HAP-1 (cell line): ENCODE measurements at regions not wholly inside any gene's neighbourhood (a gene's known extent, or its start where the extent isn't known, plus 50 kb on each side); places are given as distances from the start of the nearest gene placed in this dataset.

Experiments
- DNase-seq, 2 experiments: peaks; one replicate each; pipeline ENCODE4 v3.0.0-alpha.2; 2016 to 2020; ENCODE audit warnings: low spot score in 2 of 2
- H3K27me3 ChIP-seq: fragments of 250-450 bp; sonication (Bioruptor Pico); 2 replicates; pipeline ENCODE4 v1.5.1; 2020; ENCODE audit warnings: low read depth, mild to moderate bottlenecking, moderate library complexity
- H3K36me3 ChIP-seq: fragments of 250-450 bp; sonication (Bioruptor Pico); replicated peaks from 2 replicates; pipeline ENCODE4 v1.5.1; 2020; ENCODE audit warnings: mild to moderate bottlenecking
- H3K4me1 ChIP-seq: fragments of 250-450 bp; sonication (Bioruptor Pico); 2 replicates; pipeline ENCODE4 v1.5.1; 2020; ENCODE audit warnings: mild to moderate bottlenecking
- H3K4me3 ChIP-seq: fragments of 250-450 bp; sonication (Bioruptor Pico); 2 replicates; pipeline ENCODE4 v1.5.1; 2020; ENCODE audit warnings: mild to moderate bottlenecking, moderate library complexity
- H3K9me3 ChIP-seq: fragments of 250-450 bp; sonication (Bioruptor Pico); 2 replicates; pipeline ENCODE4 v1.5.1; 2020; ENCODE audit warnings: mild to moderate bottlenecking, moderate library complexity
- in situ Hi-C: fragments of 300-500 bp; cut with MboI; formaldehyde crosslinking; loops from 3 replicates; pipeline ENCODE4 v1.14.3; 2020; ENCODE audit warnings: low sequenced_read_pairs, inconsistent platforms, mixed read lengths

DNA sequence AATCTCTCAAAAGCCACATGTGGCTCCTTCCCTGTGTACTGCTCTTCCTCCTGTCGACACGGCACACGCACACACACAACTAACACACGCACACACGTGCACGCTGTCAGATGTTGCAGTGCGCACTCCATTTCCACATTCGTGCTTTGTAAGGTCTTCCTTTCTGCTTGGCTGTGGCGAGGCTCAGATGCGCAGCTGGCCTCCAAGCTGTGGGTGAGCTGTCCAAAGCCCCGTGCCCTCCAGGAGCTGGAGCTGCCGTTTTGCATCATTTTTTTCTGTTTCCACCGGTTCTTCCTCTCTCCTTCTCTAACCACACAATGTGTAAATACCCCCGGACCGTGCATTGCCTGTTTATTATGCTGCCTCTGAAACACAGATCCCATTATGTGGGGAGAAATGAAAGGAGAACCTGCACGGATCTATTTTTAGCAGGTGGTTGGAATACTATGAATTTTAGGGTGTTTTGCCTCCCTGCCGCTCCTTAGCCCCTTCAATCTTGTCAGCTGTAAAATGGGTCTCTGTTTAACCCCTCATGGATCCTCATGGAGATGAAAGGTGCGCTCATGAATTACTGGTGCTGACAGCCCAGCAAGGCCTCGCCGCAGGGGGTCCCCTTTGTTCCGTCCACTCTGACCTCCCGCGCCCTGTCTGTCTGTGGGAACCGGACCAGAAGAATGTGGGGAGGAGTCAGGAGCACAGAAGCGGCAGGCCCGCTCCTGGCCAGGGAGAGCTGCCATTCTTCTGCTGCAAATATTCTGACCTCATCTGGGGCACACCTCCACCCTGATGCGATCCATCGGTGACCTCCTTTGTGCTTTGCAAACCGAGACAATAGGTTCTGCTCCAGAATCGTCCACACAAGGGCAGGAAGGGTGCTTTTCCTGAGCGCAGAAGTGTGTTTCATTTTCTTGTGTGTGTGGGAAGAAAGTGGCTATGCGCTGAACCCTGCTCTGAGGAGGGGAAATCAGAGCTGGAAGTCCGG, 137.7 kb downstream of the SOX1 start:
- no peak overlapping the region for H3K4me3 ChIP-seq
- H3K27me3 ChIP-seq: peaks cover 24% of the 10 kb centered on the region

DNA sequence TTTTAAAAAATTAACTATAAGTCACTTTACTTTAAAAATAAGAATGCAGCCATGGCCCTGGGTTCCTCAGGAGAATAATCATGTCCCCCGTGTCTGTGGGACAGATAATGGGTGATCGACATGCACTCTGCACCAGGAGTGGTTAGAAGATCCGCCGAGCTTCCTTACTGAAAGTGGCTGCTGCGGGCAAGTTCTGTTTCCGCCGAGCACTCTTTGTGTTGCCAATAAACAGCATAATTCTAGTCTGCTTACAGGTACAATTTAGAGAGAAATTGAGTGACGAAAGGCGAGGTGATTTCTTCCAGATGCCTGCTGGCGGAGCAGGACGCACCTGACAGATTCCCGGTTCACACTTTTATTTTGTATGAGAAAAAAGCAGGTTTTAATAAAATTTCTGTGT, 139.0 kb downstream of the SOX1 start:
- Histone ChIP-seq H3K4me1 (no peaks in the 10 kb centered on the region), H3K36me3 (no peaks in the 10 kb centered on the region), H3K4me3 (no peak overlapping the region), H3K27me3 (peaks cover 24% of the 10 kb centered on the region), H3K9me3 (no peaks in the 10 kb centered on the region)
- no peak for DNase-seq
- in situ Hi-C loops: no loop called here

More for the DNA sequence above, 137.7 kb downstream of the SOX1 start:
- DNase-seq: no peak
- in situ Hi-C loops: no loop called here
- Histone ChIP-seq H3K4me1 (no peaks in the 10 kb centered on the region), H3K36me3 (no peaks in the 10 kb centered on the region), H3K9me3 (no peaks in the 10 kb centered on the region)

DNA sequence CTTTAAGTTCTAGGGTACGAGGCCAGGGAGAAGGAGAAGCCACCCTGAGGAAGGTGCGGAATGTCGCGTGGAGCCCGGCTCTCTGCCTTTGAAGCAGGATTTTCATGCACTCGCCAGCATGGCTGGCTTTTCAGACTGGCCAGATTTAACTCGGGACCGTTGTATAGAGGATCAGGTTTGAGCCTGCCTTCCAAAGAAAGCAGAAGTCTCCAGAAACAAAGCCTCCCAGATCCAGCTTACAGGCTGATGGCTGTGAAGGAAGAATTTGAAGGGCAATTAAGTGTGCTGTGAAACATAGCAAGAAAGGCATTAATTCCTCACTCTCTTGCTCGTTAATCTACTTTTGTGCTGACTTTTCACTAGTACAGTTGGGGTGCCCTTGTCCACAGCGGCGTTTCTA, 140.2 kb downstream of the SOX1 start:
- H3K27me3 ChIP-seq: peaks cover 24% of the 10 kb centered on the region
- in situ Hi-C loops: no loop called here

DNA sequence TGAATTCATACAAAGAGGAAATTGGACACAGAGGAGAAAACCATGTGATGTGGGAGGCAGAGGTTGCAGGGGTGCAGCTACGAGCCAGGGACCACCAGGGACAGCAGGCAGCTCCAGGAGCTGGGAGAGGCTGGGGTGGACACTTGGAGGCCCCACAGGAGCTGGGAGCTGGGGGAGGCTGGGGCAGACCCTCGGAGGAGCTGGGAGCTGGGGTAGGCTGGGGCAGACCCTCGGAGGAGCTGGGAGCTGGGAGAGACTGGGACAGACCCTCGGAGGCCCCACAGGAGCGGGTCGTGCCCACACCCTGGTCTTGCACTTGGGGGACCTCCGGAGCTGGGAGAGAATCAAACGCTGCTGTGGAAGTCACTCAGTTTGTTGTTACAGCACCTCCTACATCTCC, 141.7 kb downstream of the SOX1 start:
- Histone ChIP-seq H3K9me3 (no peaks in the 10 kb centered on the region), H3K36me3 (no peaks in the 10 kb centered on the region), H3K4me3 (no peak overlapping the region), H3K27me3 (peaks cover 24% of the 10 kb centered on the region), H3K4me1 (no peaks in the 10 kb centered on the region)
- in situ Hi-C loops: no loop called here
- DNase-seq: no peak

More for the DNA sequence above, 140.2 kb downstream of the SOX1 start:
- DNase-seq: no peak
- Histone ChIP-seq H3K36me3 (no peaks in the 10 kb centered on the region), H3K4me1 (no peaks in the 10 kb centered on the region), H3K4me3 (no peak overlapping the region), H3K9me3 (no peaks in the 10 kb centered on the region)

DNA sequence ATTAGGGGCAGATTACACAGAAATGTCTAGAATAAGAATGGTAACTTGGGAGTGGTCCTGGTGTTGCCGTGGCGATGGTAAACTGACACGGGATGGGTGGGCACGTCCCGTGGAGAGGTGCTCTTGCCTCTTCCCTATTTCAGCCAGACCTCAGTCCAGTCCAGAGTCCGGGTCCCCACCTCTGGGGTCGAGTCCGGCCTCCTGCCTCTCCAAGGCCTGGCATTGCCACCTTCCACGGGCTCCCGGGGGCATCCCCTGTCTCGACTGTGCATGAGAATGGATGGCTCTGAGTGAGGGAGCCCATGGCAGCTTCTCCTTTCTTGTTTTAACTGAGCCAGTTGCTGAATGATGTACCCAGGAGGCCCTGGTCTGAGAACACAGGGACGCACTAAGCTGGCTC, 142.3 kb downstream of the SOX1 start:
- H3K4me3 ChIP-seq: no peak overlapping the region
- H3K27me3 ChIP-seq: peaks cover 24% of the 10 kb centered on the region
- no peak for DNase-seq
- in situ Hi-C loops: no loop called here
- no peaks in the 10 kb centered on the region for H3K36me3 ChIP-seq
- no peaks in the 10 kb centered on the region for H3K9me3 ChIP-seq
- no peaks in the 10 kb centered on the region for H3K4me1 ChIP-seq

DNA sequence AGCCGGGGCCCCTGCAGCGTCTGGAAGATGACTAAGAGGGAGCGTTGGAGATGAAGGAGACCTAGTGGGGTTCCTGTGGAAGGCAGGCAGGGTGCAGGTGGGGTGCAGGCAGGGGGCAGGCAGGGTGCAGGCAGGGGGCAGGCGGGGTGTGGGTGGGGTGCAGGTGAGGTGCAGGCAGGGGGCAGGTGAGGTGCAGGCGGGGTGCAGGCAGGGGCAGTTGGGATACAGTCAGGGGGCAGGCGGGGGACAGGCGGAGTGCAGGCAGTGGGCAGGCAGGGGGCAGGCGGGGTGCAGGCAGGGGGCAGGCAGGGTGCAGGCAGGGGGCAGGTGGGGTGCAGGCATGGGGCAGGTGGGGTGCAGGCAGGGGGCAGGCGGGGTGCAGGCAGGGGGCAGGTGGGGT, 142.8 kb downstream of the SOX1 start:
- peaks cover 23% of the 10 kb centered on the region for H3K27me3 ChIP-seq
- H3K4me1 ChIP-seq: no peaks in the 10 kb centered on the region
- in situ Hi-C loops: no loop called here

DNA sequence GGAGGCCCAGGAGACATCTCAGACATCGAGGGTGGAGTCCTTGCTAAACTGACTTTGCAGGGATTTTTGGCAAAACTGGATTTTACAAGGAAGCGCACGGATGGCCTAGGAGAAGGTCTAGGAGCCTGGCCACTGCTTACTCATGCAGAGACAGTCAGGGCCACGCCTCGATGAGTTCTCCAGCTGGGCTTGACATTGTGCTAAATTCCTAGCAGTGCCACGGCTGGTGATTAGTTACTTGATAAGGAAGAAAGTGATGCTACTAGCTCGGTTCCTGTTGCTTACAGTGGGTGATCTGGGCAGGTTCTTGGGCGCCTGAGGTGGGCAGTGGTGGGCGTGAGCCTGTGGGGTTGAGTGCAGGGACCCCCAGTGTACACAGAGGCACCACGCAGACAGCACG, 143.4 kb downstream of the SOX1 start:
- DNase-seq: no peak
- Histone ChIP-seq H3K27me3 (peaks cover 16% of the 10 kb centered on the region), H3K9me3 (no peaks in the 10 kb centered on the region), H3K4me3 (no peak overlapping the region), H3K4me1 (no peaks in the 10 kb centered on the region), H3K36me3 (no peaks in the 10 kb centered on the region)
- in situ Hi-C loops: no loop called here

More for the DNA sequence above, 142.8 kb downstream of the SOX1 start:
- no peak for DNase-seq
- Histone ChIP-seq H3K36me3 (no peaks in the 10 kb centered on the region), H3K9me3 (no peaks in the 10 kb centered on the region), H3K4me3 (no peak overlapping the region)

DNA sequence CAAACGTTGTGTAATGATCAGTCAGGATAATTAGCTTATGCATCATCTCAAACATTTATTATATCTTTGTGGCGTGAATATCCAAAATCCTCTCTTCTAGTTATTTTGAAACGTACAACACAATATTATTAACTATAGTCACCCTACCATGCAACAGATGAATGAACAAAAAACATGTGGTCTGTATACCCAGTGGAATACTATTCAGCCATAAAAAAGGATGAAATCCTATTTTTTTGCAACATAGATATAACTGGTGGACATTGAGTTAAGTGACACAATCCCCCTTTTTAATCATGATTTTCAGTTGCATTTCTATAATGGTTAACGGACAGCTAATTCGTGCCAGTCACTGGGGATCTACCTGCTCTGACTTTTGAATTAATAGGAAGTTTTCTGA, 145.6 kb downstream of the SOX1 start:
- Histone ChIP-seq H3K9me3 (no peaks in the 10 kb centered on the region), H3K36me3 (no peaks in the 10 kb centered on the region), H3K27me3 (no peaks in the 10 kb centered on the region), H3K4me1 (no peaks in the 10 kb centered on the region), H3K4me3 (no peak overlapping the region)
- in situ Hi-C loops: no loop called here
- no peak for DNase-seq

DNA sequence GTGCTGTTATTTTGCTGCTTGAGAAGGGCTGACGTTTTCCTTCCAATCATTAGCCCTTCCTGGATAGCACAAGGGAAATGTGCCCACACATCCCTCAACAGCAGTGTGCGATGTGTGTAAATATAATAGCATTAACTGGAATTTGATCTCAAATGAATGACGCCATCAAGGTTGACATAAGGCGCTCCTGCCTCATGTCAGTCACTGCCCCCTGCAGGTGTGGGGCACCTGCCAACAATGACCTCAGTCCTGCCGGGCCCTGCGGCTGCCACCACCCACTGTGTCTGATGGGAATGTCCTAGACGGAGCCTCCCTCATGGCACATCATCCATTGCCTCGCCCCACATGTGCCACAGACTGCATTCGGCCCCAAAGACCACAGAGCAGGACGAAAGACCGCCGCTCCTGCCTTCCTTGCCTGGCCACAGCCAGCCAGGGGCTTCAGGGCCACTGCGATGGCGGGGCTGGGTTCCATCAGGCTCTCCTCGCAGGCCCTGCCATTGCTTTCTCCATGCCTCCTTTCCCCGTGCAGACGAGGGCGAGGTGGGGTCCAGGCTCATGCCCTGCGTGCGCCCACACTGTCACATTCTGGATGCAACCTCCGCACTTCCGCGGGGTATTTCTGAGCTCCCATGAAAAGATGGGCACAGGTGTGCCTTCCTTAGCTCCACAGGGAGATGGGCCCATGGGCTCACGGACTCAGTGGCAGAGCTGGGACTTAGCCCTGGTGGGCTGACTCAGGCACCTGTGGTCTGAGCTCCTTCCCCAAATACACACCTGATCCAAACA, 146.7 kb downstream of the SOX1 start:
- Histone ChIP-seq H3K27me3 (no peaks in the 10 kb centered on the region), H3K9me3 (no peaks in the 10 kb centered on the region), H3K4me1 (no peaks in the 10 kb centered on the region), H3K36me3 (no peaks in the 10 kb centered on the region), H3K4me3 (no peak overlapping the region)
- no peak for DNase-seq
- in situ Hi-C loops: no loop called here

DNA sequence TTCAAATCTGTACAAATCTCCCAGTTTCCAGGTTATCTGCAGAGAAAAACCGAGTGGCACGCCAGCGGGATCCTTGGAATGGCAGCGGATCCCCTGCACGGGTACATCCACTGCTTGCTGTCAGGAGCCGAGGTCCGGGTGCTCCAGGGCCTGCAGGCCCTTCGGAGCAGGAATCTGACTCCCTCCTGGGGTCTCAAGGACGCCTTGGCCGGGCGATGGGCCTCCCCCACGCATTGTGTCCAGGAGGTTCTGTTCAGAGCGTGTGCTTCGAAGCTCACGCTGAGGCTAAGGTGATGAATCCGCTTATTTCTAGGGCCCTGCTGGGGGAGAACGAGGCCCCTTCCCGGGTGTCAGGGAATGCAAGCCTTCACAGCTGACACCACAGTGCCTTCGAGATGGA, 148.9 kb downstream of the SOX1 start:
- Histone ChIP-seq H3K4me3 (no peak overlapping the region), H3K27me3 (no peaks in the 10 kb centered on the region), H3K36me3 (no peaks in the 10 kb centered on the region), H3K4me1 (no peaks in the 10 kb centered on the region), H3K9me3 (no peaks in the 10 kb centered on the region)
- in situ Hi-C loops: no loop called here
- no peak for DNase-seq

DNA sequence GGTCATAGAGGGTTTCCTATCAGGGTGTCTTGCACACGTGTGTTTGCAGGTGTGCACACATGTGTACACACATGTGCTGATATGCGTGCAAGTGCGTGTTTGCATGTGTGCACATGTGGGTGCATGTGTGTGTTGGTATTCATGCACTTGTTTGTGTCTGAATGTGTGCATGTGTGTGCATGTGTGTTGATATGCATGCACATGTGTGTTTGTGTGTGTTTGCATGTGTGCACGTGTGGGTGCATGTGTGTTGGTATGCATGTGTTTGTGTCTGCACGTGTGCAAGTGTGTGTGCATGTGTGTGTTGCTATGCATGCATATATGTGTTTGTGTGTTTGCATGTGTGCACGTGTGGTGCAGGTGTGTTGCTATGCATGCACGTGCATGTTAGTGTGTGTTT, 150.5 kb downstream of the SOX1 start:
- H3K4me3 ChIP-seq: no peak overlapping the region
- H3K27me3 ChIP-seq: no peaks in the 10 kb centered on the region
- in situ Hi-C loops: no loop called here
- H3K4me1 ChIP-seq: no peaks in the 10 kb centered on the region
- H3K9me3 ChIP-seq: no peaks in the 10 kb centered on the region
- DNase-seq: no peak
- no peaks in the 10 kb centered on the region for H3K36me3 ChIP-seq

DNA sequence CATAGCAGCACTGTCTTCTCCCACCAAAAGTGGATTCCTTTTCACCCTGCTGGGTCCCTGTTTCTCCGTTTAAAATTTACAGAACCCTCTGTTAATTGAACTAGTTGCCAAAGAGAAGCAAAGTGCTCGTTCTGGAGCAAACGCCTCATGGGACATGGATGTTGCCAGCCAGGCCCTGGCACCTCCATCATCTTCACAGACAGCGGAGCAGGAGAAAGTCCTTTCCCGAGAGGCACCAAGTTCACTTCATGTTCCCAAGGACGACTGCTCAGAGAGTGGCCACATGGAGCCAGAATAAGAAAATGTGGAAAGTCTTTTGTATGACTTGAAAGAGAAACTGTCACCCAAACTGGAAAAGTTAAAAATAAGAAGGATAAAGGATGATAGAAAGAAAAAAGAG, 151.5 kb downstream of the SOX1 start:
- no peaks in the 10 kb centered on the region for H3K27me3 ChIP-seq

DNA sequence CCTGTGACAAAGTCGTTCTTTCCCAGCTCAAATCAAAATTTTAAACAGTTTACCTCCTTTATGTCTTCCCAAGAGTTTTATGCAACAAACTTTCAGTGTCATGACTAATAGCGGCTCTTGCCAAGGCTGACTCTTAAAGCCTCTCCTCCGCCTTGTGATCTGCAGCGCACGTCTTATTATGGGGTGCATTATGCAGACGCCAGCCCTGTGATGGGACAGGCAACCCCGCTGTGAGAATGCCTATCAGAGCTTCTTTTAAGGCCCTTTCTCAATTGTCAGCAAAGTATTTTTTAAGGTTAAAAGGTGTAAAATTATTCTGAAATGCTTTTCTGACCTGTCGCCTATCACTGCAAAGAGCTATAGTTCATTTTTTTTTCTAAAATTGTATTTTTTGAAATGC, 152.8 kb downstream of the SOX1 start:
- in situ Hi-C loops: no loop called here
- no peaks in the 10 kb centered on the region for H3K27me3 ChIP-seq

More for the DNA sequence above, 151.5 kb downstream of the SOX1 start:
- in situ Hi-C loops: no loop called here
- Histone ChIP-seq H3K4me3 (no peak overlapping the region), H3K4me1 (no peaks in the 10 kb centered on the region), H3K9me3 (no peaks in the 10 kb centered on the region), H3K36me3 (no peaks in the 10 kb centered on the region)
- DNase-seq: no peak

DNA sequence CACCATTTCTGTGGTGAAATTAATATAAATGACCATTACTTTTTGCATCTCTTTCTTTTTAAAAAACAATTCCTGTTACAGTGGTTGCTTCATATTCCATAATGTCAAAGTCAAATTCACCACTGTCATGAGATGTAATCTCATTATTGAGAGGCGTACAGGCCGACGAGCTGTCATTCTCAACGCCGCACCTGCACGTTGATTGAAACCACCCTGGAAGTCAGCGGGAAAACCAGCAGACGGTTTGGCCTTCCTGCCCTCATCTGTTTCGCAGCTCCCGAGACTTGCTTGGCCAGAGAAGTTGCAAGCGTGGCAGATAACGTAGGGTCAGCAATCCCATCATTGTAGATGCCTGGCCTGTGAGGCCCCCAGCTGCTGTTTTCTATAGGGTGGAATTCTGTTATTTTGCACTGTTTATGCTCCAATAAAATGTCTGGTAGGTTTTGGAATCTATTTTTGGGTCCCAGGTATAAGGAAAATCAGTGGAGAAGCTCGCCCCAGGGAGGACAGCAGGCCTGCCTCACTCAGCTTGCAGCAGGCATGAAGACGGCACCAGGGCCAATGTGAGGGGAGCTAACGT, 153.4 kb downstream of the SOX1 start:
- Histone ChIP-seq H3K36me3 (no peaks in the 10 kb centered on the region), H3K4me3 (no peak overlapping the region), H3K9me3 (no peaks in the 10 kb centered on the region), H3K27me3 (no peaks in the 10 kb centered on the region), H3K4me1 (no peaks in the 10 kb centered on the region)
- in situ Hi-C loops: no loop called here
- no peak for DNase-seq

More for the DNA sequence above, 152.8 kb downstream of the SOX1 start:
- Histone ChIP-seq H3K36me3 (no peaks in the 10 kb centered on the region), H3K4me3 (no peak overlapping the region), H3K9me3 (no peaks in the 10 kb centered on the region), H3K4me1 (no peaks in the 10 kb centered on the region)
- DNase-seq: no peak
